CD4-positive, alpha-beta T cell treated with Interleukin-10 for 1 hour (primary cell): ENCODE measurements at regions not wholly inside any gene's neighbourhood (a gene's known extent, or its start where the extent isn't known, plus 50 kb on each side); places are given as distances from the start of the nearest gene placed in this dataset.

ENCODE experiments used
- DNase-seq: peaks from one replicate; pipeline ENCODE4 v3.0.0-alpha.2; 2020

DNA sequence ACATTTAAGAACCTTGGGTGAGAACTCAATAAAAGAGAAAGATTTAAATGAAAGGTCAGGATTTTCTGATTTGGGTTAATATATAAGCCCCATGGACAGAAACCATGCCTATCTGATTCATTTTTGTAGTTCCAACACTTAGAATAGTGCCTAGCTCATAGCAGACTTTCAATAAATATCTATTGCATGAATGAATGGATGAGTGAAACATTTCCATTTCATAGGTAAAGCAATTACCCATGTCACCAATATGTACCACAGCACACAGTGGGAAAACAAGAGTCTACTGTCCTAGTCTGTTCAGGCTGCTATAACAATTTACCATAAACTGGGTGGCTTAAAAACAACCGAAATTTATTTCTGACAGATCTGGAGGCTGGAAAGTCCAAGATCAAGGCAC is 63.9 kb upstream of the PTPN13 start:
- DNase-seq = no peak

GRCh38 chr4:86531440-86531839 is 62.7 kb upstream of the PTPN13 start:
- DNase-seq = no peak

GRCh38 chr4:86532851-86533250 is 61.3 kb upstream of the PTPN13 start:
- no peak for DNase-seq

DNA sequence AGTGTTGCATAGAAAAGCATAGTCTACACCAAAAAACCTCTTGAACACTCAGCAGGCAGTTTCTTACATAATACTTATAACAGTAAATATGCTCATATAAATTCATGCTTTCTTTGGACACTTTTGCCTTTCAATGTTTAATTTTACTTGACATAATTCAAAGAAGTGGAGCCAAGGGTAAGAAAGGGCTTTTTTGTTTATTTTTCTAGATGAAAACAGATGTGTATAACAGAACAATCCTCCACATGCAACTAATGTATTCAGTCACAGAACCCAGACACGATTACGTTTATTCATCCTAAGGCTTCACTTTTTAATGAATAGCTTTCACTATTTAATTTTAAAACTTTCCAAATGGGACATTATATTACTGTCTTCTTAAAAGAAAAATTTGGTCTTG is 58.0 kb upstream of the PTPN13 start:
- no peak for DNase-seq

GRCh38 chr4:86542319-86543027 is 51.6 kb upstream of the PTPN13 start:
- DNase-seq = no peak

- no peak for DNase-seq
These were observed 51.0 kb upstream of the PTPN13 start for GRCh38 chr4:86543080-86543479.

- no peak for DNase-seq
These were observed 50.4 kb upstream of the PTPN13 start for GRCh38 chr4:86543560-86544309.

DNA sequence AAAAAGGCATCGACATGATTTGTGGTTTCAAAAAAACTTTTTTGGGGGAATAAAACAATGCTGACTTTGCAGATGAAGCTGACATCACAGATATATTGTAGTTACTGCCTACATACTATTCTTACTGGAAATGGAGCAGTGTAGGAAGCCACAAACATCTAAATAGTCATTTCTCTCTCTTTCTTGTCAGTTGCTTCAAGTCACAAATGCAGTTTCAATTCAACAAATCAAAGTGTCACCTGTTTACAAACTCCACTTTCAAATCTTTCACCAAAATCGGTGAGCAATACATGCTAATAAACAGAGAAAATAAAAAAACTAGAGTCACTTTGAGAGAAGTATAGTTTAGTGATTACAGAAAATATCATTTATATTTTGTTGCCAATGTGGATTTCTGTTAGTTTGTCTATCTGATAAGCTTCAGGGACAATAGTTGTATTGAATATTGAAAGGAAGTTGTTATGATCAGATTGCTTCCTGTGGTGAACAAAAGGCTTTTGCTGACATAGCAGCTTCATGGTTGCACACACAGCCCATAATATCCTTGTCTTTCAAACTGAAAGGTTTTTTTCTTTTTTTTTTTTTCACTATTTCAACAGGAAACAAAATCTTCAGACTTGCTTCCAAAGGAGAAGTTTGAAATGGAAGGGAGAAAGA is 49.7 kb upstream of the PTPN13 start:
- peak; percentile 51 for DNase-seq
